ENCODE measurements at regions not wholly inside any gene's neighbourhood (a gene's known extent, or its start where the extent isn't known, plus 50 kb on each side); places are given as distances from the start of the nearest gene placed in this dataset.

DNA sequence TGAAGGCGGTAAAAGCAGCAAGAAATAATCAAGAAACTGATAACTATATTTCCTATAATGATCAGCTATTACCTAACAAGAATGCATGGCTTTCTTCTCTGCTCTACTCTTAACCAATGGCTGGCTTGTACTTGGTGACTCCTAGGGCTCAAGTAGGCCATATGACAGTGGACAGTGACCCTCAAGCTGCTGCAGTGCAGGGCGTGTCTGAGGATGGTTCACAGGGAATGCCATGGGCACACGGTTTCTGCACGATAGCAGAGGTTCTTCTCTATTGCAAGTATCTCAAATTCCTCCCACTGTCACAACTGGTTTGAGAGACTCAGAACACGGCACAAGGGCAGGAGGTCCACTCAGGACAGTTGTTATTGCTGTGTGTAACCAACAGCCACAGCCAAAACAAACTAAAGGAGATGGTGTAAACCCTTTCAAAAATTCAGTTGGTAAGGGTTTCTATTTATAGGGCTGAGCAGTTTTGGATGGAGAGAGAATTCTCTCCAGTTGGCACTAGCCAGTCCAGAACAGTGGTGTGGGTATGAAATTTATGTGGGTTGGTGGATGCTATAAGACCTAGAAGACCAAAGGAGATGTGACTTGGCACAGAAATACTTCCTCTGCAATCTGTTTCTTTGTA is 103.2 kb upstream of the ST8SIA2 start:
- TF ChIP-seq, protein P1, sequence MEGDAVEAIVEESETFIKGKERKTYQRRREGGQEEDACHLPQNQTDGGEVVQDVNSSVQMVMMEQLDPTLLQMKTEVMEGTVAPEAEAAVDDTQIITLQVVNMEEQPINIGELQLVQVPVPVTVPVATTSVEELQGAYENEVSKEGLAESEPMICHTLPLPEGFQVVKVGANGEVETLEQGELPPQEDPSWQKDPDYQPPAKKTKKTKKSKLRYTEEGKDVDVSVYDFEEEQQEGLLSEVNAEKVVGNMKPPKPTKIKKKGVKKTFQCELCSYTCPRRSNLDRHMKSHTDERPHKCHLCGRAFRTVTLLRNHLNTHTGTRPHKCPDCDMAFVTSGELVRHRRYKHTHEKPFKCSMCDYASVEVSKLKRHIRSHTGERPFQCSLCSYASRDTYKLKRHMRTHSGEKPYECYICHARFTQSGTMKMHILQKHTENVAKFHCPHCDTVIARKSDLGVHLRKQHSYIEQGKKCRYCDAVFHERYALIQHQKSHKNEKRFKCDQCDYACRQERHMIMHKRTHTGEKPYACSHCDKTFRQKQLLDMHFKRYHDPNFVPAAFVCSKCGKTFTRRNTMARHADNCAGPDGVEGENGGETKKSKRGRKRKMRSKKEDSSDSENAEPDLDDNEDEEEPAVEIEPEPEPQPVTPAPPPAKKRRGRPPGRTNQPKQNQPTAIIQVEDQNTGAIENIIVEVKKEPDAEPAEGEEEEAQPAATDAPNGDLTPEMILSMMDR (IDR thresholded peaks at IDR 0.05; ENCODE audit: extremely low read depth, insufficient read depth, missing control alignments), result no peak
- in situ Hi-C loops (cut with MboI; ENCODE audit: low pct_unique_long_range_greater_than_20kb, low sequenced_read_pairs, unreplicated experiment), result no loop called here
- no peak for DNase-seq (ENCODE audit: low spot score)

- in situ Hi-C loops (cut with MboI; ENCODE audit: low pct_unique_long_range_greater_than_20kb, low sequenced_read_pairs, unreplicated experiment), result no loop called here
- TF ChIP-seq, protein P1 (IDR thresholded peaks at IDR 0.05; ENCODE audit: extremely low read depth, insufficient read depth, missing control alignments), result no peak
- no peak for DNase-seq (ENCODE audit: low spot score)
Measured at GRCh38 chr15:92291900-92292299, 101.8 kb upstream of the ST8SIA2 start.

GRCh38 chr15:92294759-92295158 is 98.9 kb upstream of the ST8SIA2 start:
- DNase-seq (ENCODE audit: low spot score), result no peak
- TF ChIP-seq, protein P1 (IDR thresholded peaks at IDR 0.05; ENCODE audit: extremely low read depth, insufficient read depth, missing control alignments), result no peak
- in situ Hi-C loops (cut with MboI; ENCODE audit: low pct_unique_long_range_greater_than_20kb, low sequenced_read_pairs, unreplicated experiment), result no loop called here

DNA sequence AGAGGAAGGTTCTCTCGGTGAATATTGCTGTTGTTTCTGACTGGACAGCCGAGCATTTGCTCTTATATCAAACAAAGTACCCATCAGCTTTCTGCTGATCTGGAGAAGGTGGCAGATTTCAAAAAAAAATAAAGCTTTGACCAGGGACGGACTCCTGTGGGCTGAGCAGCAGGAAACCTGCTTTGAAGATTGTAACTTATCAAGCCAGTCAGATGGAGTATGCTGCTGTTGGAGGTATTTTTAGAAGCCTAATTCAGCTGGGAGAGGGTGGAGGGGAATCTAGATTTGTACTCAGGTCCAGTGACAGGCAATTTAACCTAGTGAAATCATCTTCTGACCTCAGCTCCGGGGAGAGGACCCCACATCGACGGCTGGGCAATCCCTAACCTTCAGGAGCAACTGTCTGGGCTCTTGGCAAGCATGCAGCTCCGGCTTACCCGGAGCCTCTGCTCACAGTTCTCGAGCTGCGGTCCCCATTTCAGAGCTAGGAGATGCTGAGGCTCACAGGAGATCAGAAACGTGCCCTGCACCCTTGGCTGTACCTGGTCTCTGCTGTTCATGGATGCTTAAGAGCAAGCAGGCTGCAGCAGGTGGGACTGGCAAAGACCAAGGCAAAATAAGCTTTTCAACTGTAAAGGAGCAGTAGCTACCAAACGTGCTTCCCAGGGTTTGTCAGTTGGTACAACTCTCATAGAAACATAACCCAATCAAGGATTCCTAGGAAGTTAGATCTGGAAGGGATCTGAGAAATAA is 89.3 kb upstream of the ST8SIA2 start:
- TF ChIP-seq, protein P1 (IDR thresholded peaks at IDR 0.05; ENCODE audit: extremely low read depth, insufficient read depth, missing control alignments), result no peak
- DNase-seq (ENCODE audit: low spot score), result no peak
- in situ Hi-C loops (cut with MboI; ENCODE audit: low pct_unique_long_range_greater_than_20kb, low sequenced_read_pairs, unreplicated experiment), result no loop called here

DNA sequence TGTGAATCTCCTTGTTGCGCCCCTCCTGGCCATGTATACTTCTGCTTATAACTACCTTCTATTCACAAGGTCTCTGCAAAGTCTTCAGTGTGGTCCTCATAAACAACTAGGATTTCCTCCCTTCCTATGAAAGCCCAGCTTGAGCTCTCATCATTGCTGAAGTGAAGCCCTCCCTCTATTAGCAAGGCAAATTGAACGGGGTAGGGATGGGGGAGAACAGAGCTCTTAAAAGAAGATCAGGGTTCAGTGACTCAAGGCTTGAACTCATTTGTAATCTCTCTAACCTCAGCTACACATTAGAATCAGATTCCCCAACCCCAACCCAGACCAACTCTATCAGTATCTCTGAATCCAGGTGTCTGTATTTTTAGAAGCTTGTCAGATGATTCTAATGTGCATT is 88.3 kb upstream of the ST8SIA2 start:
- TF ChIP-seq, protein P1 (IDR thresholded peaks at IDR 0.05; ENCODE audit: extremely low read depth, insufficient read depth, missing control alignments), result no peak
- in situ Hi-C loops (cut with MboI; ENCODE audit: low pct_unique_long_range_greater_than_20kb, low sequenced_read_pairs, unreplicated experiment), result no loop called here
- no peak for DNase-seq (ENCODE audit: low spot score)

GRCh38 chr15:92306663-92307062 is 87.0 kb upstream of the ST8SIA2 start:
- in situ Hi-C loops (cut with MboI; ENCODE audit: low pct_unique_long_range_greater_than_20kb, low sequenced_read_pairs, unreplicated experiment), result no loop called here
- no peak for DNase-seq (ENCODE audit: low spot score)
- TF ChIP-seq, protein P1 (IDR thresholded peaks at IDR 0.05; ENCODE audit: extremely low read depth, insufficient read depth, missing control alignments), result no peak

All from GM13977 (cell line).